Prostate gland (tissue), 2 donors: ENCODE measurements at regions not wholly inside any gene's neighbourhood (a gene's known extent, or its start where the extent isn't known, plus 50 kb on each side); places are given as distances from the start of the nearest gene placed in this dataset.
A peak's percentile ranks its signal among the peaks of the same experiment; 100 is the strongest.
"Not testable (repeated sequence)": the region's sequence is repeated elsewhere in the genome, so short reads cannot be mapped to it uniquely, and the experiment has no call there.

Experiments used
- DNase-seq: peaks from one replicate; pipeline ENCODE4 v3.0.0-alpha.2; 2019; ENCODE audit warnings: low spot score
- H3K27ac ChIP-seq, 2 donors: fragments of 200-600 bp; sonication (generic); 2 replicates each; pipeline ENCODE4 v1.5.1; 2017 to 2019
- H3K27me3 ChIP-seq: fragments of 200-600 bp; sonication (generic); replicated peaks from 2 replicates; pipeline ENCODE4 v1.5.1; 2019; ENCODE audit not compliant: insufficient read depth
- H3K36me3 ChIP-seq, 2 donors: fragments of 200-600 bp; sonication (generic); 1 replicate in 1 of 2; 2 replicates in 1 of 2; pipeline versions ENCODE4 v1.5.1 to v1.8.1; 2017 to 2019
- H3K4me1 ChIP-seq: fragments of 200-600 bp; sonication (generic); replicated peaks from 2 replicates; pipeline ENCODE4 v1.5.1; 2019
- H3K4me3 ChIP-seq, 2 donors: fragments of 200-600 bp; sonication (generic); 2 replicates each; pipeline ENCODE4 v1.5.1; 2017 to 2019
- H3K9me3 ChIP-seq: fragments of 200-600 bp; sonication (generic); 2 replicates; pipeline ENCODE4 v1.5.1; 2017
- CTCF ChIP-seq, 4 experiments: fragments of 200-600 bp in 2 of 4; fragments of 450-650 bp in 2 of 4; sonication (generic) in 2 of 4; IDR thresholded peaks; 1 replicate in 3 of 4; 2 replicates in 1 of 4; pipeline ENCODE4 v1.5.1; 2016 to 2019; ENCODE audit warnings: antibody characterized with exemption in 4 of 4, mild to moderate bottlenecking in 2 of 4, moderate library complexity in 2 of 4
- POLR2A ChIP-seq: fragments of 450-650 bp; IDR thresholded peaks from one replicate; pipeline ENCODE4 v1.6.1; 2016; ENCODE audit warnings: antibody characterized with exemption, mild to moderate bottlenecking
- POLR2AphosphoS5 ChIP-seq: sonication (generic); formaldehyde crosslinking; IDR thresholded peaks from one replicate; pipeline ENCODE4 v1.6.1; 2017; ENCODE audit warnings: antibody characterized with exemption
- WGBS: methylation state at CpG from one replicate; pipeline ENCODE4 v1.1.5; 2018; 5-methylcytosine and 5-hydroxymethylcytosine counted together
- intact Hi-C: fragments of 100-400 bp; cut with DNase I; formaldehyde crosslinking; loops from one replicate; pipeline ENCODE4 v1.14.2; 2022

GRCh38 chr22:44646141-44646540 is 55.9 kb upstream of the PRR5 start:
- TF ChIP-seq POLR2AphosphoS5 = no peak
- TF ChIP-seq CTCF (IDR thresholded peaks at IDR 0.05) = no peak
- TF ChIP-seq POLR2A = no peak
- H3K27me3 ChIP-seq = no peaks in the 10 kb centered on the region
- 92% methylated on average over 13 of the region's 13 CpGs for WGBS
- H3K9me3 ChIP-seq = no peaks in the 10 kb centered on the region
- intact Hi-C loops = no loop called here
- no peak overlapping the region for H3K27ac ChIP-seq
- DNase-seq = no peak
- H3K36me3 ChIP-seq = no peaks in the 10 kb centered on the region
- H3K4me3 ChIP-seq = no peak overlapping the region
- no peaks in the 10 kb centered on the region for H3K4me1 ChIP-seq

GRCh38 chr22:44645531-44645930 is 56.5 kb upstream of the PRR5 start:
- Histone ChIP-seq H3K4me3 (no peak overlapping the region), H3K36me3 (no peaks in the 10 kb centered on the region), H3K27ac (no peak overlapping the region), H3K27me3 (no peaks in the 10 kb centered on the region), H3K4me1 (no peaks in the 10 kb centered on the region), H3K9me3 (no peaks in the 10 kb centered on the region)
- DNase-seq = no peak
- TF ChIP-seq POLR2A (no peak), POLR2AphosphoS5 (no peak), CTCF (IDR thresholded peaks at IDR 0.05) (no peak)
- intact Hi-C loops = no loop called here
- 73% methylated on average over 11 of the region's 11 CpGs for WGBS

- no peak overlapping the region for H3K4me3 ChIP-seq
- no peak for DNase-seq
- H3K27me3 ChIP-seq = no peaks in the 10 kb centered on the region
- H3K36me3 ChIP-seq = no peaks in the 10 kb centered on the region
- H3K4me1 ChIP-seq = no peaks in the 10 kb centered on the region
- WGBS = 36% methylated on average over 4 of the region's 4 CpGs
- TF ChIP-seq CTCF (IDR thresholded peaks at IDR 0.05) (no peak), POLR2AphosphoS5 (peak; percentile 35)
- no peaks in the 10 kb centered on the region for H3K9me3 ChIP-seq
- intact Hi-C loops = no loop called here
- H3K27ac ChIP-seq = no peak overlapping the region
Measured at GRCh38 chr22:44645083-44645482, 56.9 kb upstream of the PRR5 start.

GRCh38 chr22:44643526-44644101 is 58.4 kb upstream of the PRR5 start:
- WGBS = 88% methylated on average over 19 of the region's 19 CpGs
- H3K9me3 ChIP-seq, DNase-seq, intact Hi-C loops, H3K4me3 ChIP-seq, H3K36me3 ChIP-seq, H3K27me3 ChIP-seq, H3K4me1 ChIP-seq, H3K27ac ChIP-seq: not testable (repeated sequence)

GRCh38 chr22:44642096-44642644 is 59.8 kb upstream of the PRR5 start:
- 66% methylated on average over 10 of the region's 10 CpGs for WGBS
- TF ChIP-seq POLR2A (no peak), POLR2AphosphoS5 (no peak), CTCF (IDR thresholded peaks at IDR 0.05) (no peak)
- peaks cover 3% of the 10 kb centered on the region for H3K4me1 ChIP-seq
- H3K36me3 ChIP-seq = no peaks in the 10 kb centered on the region
- H3K27me3 ChIP-seq = no peaks in the 10 kb centered on the region
- H3K27ac ChIP-seq = no peak overlapping the region
- H3K9me3 ChIP-seq = no peaks in the 10 kb centered on the region
- no peak overlapping the region for H3K4me3 ChIP-seq
- DNase-seq = no peak
- intact Hi-C loops = no loop called here
